Skeletal muscle satellite cell (primary cell): ENCODE measurements at regions not wholly inside any gene's neighbourhood (a gene's known extent, or its start where the extent isn't known, plus 50 kb on each side); places are given as distances from the start of the nearest gene placed in this dataset.
"Not testable (repeated sequence)": the region's sequence is repeated elsewhere in the genome, so short reads cannot be mapped to it uniquely, and the experiment has no call there.

ENCODE experiments used
- H3K27me3 ChIP-seq: 2 replicates; pipeline ENCODE4 v1.7.0; 2013; ENCODE audit warnings: low read length; ENCODE audit not compliant: control insufficient read depth, insufficient read depth
- H3K36me3 ChIP-seq: 2 replicates; pipeline ENCODE4 v1.7.0; 2013; ENCODE audit warnings: mild to moderate bottlenecking, control low read depth, low read length; ENCODE audit not compliant: insufficient read depth
- H3K4me1 ChIP-seq: 2 replicates; pipeline ENCODE4 v1.7.0; 2013; ENCODE audit warnings: low read length; ENCODE audit not compliant: control insufficient read depth, insufficient read depth
- H3K4me2 ChIP-seq: 2 replicates; pipeline ENCODE4 v1.7.0; 2013; ENCODE audit warnings: mild to moderate bottlenecking, low read length
- H3K4me3 ChIP-seq: 2 replicates; pipeline ENCODE4 v1.7.0; 2013; ENCODE audit warnings: low read length
- H3K9ac ChIP-seq: 2 replicates; pipeline ENCODE4 v1.7.0; 2013; ENCODE audit warnings: mild to moderate bottlenecking, low read depth, low read length, moderate library complexity
- H3K9me3 ChIP-seq: replicated peaks from 2 replicates; pipeline ENCODE4 v1.7.0; 2013; ENCODE audit warnings: mild to moderate bottlenecking, control low read depth, low read length

GRCh38 chr5:91777671-91778070 is 394.6 kb upstream of the ARRDC3 start:
- H3K4me3 ChIP-seq, result no peak overlapping the region
- H3K27me3 ChIP-seq, result no peaks in the 10 kb centered on the region
- H3K36me3 ChIP-seq, result no peaks in the 10 kb centered on the region
- no peak overlapping the region for H3K9ac ChIP-seq
- no peaks in the 10 kb centered on the region for H3K4me1 ChIP-seq
- H3K4me2 ChIP-seq, result no peak overlapping the region
- H3K9me3 ChIP-seq, result no peaks in the 10 kb centered on the region

GRCh38 chr5:91776249-91776648 is 393.1 kb upstream of the ARRDC3 start:
- no peaks in the 10 kb centered on the region for H3K4me1 ChIP-seq
- no peaks in the 10 kb centered on the region for H3K9me3 ChIP-seq
- no peak overlapping the region for H3K4me2 ChIP-seq
- H3K4me3 ChIP-seq, result no peak overlapping the region
- H3K27me3 ChIP-seq, result no peaks in the 10 kb centered on the region
- no peaks in the 10 kb centered on the region for H3K36me3 ChIP-seq
- no peak overlapping the region for H3K9ac ChIP-seq

DNA sequence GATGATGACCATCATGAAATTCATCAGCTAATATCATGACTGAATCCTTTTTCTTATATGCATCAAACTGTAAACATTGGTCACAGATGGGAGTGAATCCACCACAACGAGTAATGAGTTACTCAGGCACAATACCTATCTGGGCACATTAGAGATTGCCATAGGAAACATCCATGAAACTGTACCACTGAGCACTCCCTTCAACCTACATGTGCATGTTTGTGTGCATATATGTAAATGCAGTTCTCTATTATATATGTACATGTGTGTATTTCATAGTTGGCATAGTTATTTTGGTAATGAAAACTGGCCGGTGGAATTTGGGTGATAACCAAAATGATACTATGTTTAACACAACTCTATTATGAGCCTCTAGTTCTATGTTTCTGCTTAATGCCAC is 387.3 kb upstream of the ARRDC3 start:
- H3K9ac ChIP-seq, result no peak overlapping the region
- H3K4me2 ChIP-seq, result no peak overlapping the region
- no peak overlapping the region for H3K4me3 ChIP-seq
- H3K27me3 ChIP-seq, result no peaks in the 10 kb centered on the region
- no peaks in the 10 kb centered on the region for H3K4me1 ChIP-seq
- H3K36me3 ChIP-seq, result no peaks in the 10 kb centered on the region
- H3K9me3 ChIP-seq, result no peaks in the 10 kb centered on the region

DNA sequence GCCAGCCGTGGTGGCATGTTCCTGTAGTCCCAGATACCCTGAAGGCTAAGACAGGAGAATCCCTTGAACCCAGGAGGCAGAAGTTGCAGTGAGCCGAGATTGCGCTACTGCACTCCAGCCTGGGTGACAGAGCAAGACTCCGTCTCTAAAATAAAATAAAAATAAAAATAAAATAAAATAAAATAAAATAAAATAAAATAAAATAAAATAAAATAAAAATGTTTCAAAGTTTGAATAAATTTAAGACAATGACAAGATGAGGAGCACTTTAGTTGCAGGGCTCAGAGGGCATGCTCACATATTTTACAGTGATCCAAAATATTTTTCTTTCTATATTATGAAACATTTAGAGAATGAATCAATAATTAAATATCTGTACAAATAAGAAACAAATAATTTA is 374.3 kb upstream of the ARRDC3 start:
- H3K36me3 ChIP-seq, result not testable (repeated sequence)

GRCh38 chr5:91754990-91755389 is 371.9 kb upstream of the ARRDC3 start:
- no peaks in the 10 kb centered on the region for H3K9me3 ChIP-seq
- H3K4me3 ChIP-seq, result no peak overlapping the region

More for the DNA sequence above, 374.3 kb upstream of the ARRDC3 start:
- not testable (repeated sequence) for H3K4me1 ChIP-seq, H3K27me3 ChIP-seq, H3K9me3 ChIP-seq, H3K4me2 ChIP-seq, H3K9ac ChIP-seq, H3K4me3 ChIP-seq

GRCh38 chr5:91744470-91744869 is 361.4 kb upstream of the ARRDC3 start:
- not testable (repeated sequence) for H3K4me3 ChIP-seq, H3K4me2 ChIP-seq, H3K9me3 ChIP-seq, H3K36me3 ChIP-seq, H3K4me1 ChIP-seq, H3K27me3 ChIP-seq, H3K9ac ChIP-seq

More at GRCh38 chr5:91754990-91755389, 371.9 kb upstream of the ARRDC3 start:
- no peak overlapping the region for H3K4me2 ChIP-seq
- no peaks in the 10 kb centered on the region for H3K27me3 ChIP-seq
- no peaks in the 10 kb centered on the region for H3K4me1 ChIP-seq
- H3K36me3 ChIP-seq, result no peaks in the 10 kb centered on the region
- H3K9ac ChIP-seq, result no peak overlapping the region

DNA sequence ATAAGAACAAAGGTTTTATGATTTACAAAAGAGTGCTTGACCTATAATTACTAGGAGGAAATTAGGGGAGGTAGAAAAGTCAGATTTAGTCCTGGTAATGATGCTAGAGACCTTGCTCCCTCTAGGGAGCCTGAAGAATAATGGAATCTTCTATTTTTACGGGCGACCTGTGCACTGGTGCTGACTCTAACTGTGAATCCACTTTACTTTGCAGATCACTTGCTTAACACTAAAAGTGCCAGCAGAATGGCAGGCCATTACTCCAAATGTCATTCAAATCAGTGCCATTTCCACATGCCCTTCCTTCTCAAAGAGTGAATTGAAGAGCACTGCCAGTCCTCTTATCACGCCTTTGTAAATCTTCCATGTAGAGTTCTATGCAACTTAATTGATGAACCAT is 359.4 kb upstream of the ARRDC3 start:
- Histone ChIP-seq H3K27me3 (no peaks in the 10 kb centered on the region), H3K4me1 (no peaks in the 10 kb centered on the region), H3K4me2 (no peak overlapping the region), H3K4me3 (no peak overlapping the region), H3K9me3 (no peaks in the 10 kb centered on the region), H3K36me3 (no peaks in the 10 kb centered on the region), H3K9ac (no peak overlapping the region)

GRCh38 chr5:91741764-91742505 is 358.8 kb upstream of the ARRDC3 start:
- Histone ChIP-seq H3K36me3 (no peaks in the 10 kb centered on the region), H3K4me3 (no peak overlapping the region), H3K9me3 (no peaks in the 10 kb centered on the region), H3K4me2 (no peak overlapping the region), H3K4me1 (no peaks in the 10 kb centered on the region), H3K9ac (no peak overlapping the region), H3K27me3 (no peaks in the 10 kb centered on the region)

- H3K36me3 ChIP-seq, result no peaks in the 10 kb centered on the region
Measured at GRCh38 chr5:91730026-91730425, 346.9 kb upstream of the ARRDC3 start.

GRCh38 chr5:91727463-91727862 is 344.3 kb upstream of the ARRDC3 start:
- Histone ChIP-seq H3K27me3 (no peaks in the 10 kb centered on the region), H3K36me3 (no peaks in the 10 kb centered on the region), H3K9ac (no peak overlapping the region), H3K4me1 (no peaks in the 10 kb centered on the region), H3K4me2 (no peak overlapping the region), H3K4me3 (no peak overlapping the region), H3K9me3 (no peaks in the 10 kb centered on the region)

More at GRCh38 chr5:91730026-91730425, 346.9 kb upstream of the ARRDC3 start:
- no peaks in the 10 kb centered on the region for H3K27me3 ChIP-seq
- H3K9me3 ChIP-seq, result no peaks in the 10 kb centered on the region
- H3K4me1 ChIP-seq, result no peaks in the 10 kb centered on the region
- no peak overlapping the region for H3K9ac ChIP-seq
- H3K4me3 ChIP-seq, result no peak overlapping the region
- H3K4me2 ChIP-seq, result no peak overlapping the region

DNA sequence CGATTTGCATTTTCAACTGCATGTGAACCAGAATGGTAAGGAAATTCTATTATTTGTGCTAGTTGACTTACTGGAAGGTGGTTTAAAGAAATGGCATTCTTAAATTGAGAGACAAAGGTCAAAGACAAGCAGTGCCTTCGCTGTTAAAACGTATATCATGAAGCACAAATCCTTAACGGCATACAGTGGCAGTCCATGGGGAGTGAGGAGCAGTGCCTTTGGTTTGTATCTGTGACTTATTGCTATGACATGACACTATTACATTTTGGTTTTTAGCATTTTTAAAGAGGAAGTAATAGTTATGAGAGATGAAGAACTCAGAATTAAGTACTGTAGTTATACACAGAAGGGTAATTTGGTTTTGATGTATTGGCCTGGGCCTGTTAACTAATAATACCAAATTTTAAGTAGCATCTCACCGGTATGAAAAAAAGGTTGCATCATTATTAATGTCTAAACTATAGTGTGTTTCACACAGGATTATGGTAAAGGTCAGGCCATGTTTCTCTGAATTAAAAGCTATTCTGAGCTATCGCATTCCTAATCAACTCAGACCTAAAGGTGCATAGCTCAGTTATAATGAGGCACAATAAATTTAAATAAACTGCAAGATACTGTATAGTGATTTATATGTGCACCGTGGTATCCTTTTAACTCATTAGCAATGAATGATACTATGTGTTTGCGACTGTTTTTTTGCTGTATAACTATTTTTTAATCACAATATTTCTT is 339.8 kb upstream of the ARRDC3 start:
- H3K4me1 ChIP-seq, result no peaks in the 10 kb centered on the region
- H3K9me3 ChIP-seq, result no peaks in the 10 kb centered on the region
- no peak overlapping the region for H3K4me2 ChIP-seq
- H3K36me3 ChIP-seq, result no peaks in the 10 kb centered on the region
- H3K4me3 ChIP-seq, result no peak overlapping the region
- no peak overlapping the region for H3K9ac ChIP-seq
- no peaks in the 10 kb centered on the region for H3K27me3 ChIP-seq

- no peaks in the 10 kb centered on the region for H3K36me3 ChIP-seq
- no peaks in the 10 kb centered on the region for H3K9me3 ChIP-seq
- no peaks in the 10 kb centered on the region for H3K27me3 ChIP-seq
- no peak overlapping the region for H3K4me3 ChIP-seq
- no peak overlapping the region for H3K9ac ChIP-seq
- no peaks in the 10 kb centered on the region for H3K4me1 ChIP-seq
- H3K4me2 ChIP-seq, result no peak overlapping the region
Measured at GRCh38 chr5:91712718-91713117, 329.6 kb upstream of the ARRDC3 start.
